Activated T-cell treated with anti-CD3 and anti-CD28 coated beads, Interleukin-2, amount 50 U/mL, for 24 hours (primary cell): ENCODE measurements at regions not wholly inside any gene's neighbourhood (a gene's known extent, or its start where the extent isn't known, plus 50 kb on each side); places are given as distances from the start of the nearest gene placed in this dataset.
"Not testable (repeated sequence)": the region's sequence is repeated elsewhere in the genome, so short reads cannot be mapped to it uniquely, and the experiment has no call there.

Source experiments
- DNase-seq: peaks from one replicate; pipeline ENCODE4 v3.0.0-alpha.2; 2020
- H3K27ac Mint-ChIP-seq: 2 replicates; pipeline ENCODE4 v1.8.0; 2020; ENCODE audit warnings: mild to moderate bottlenecking, mixed read lengths
- H3K27me3 Mint-ChIP-seq: 2 replicates; pipeline ENCODE4 v1.8.0; 2020; ENCODE audit warnings: mixed read lengths
- H3K36me3 Mint-ChIP-seq: 2 replicates; pipeline ENCODE4 v1.8.0; 2020; ENCODE audit warnings: low read depth, mixed read lengths
- H3K4me1 Mint-ChIP-seq: 2 replicates; pipeline ENCODE4 v1.8.0; 2020; ENCODE audit warnings: low read depth, mixed read lengths
- H3K4me3 Mint-ChIP-seq: 2 replicates; pipeline ENCODE4 v1.8.0; 2020; ENCODE audit warnings: mild to moderate bottlenecking, moderate library complexity, mixed read lengths
- H3K9me3 Mint-ChIP-seq: 2 replicates; pipeline ENCODE4 v1.8.0; 2020; ENCODE audit warnings: mixed read lengths

- Mint-ChIP-seq H3K27ac (no peak overlapping the region), H3K4me1 (no peaks in the 10 kb centered on the region), H3K9me3 (no peaks in the 10 kb centered on the region), H3K27me3 (no peaks in the 10 kb centered on the region), H3K36me3 (no peaks in the 10 kb centered on the region), H3K4me3 (no peak overlapping the region)
- DNase-seq = no peak
Measured at GRCh38 chr3:87694678-87695077, 364.1 kb downstream of the CGGBP1 start.

GRCh38 chr3:87691109-87691508 is 367.7 kb downstream of the CGGBP1 start:
- DNase-seq = no peak
- Mint-ChIP-seq H3K36me3 (no peaks in the 10 kb centered on the region), H3K9me3 (peaks cover 3% of the 10 kb centered on the region), H3K4me3 (no peak overlapping the region), H3K27me3 (no peaks in the 10 kb centered on the region), H3K4me1 (no peaks in the 10 kb centered on the region), H3K27ac (no peak overlapping the region)

GRCh38 chr3:87678984-87679660 is 379.7 kb downstream of the CGGBP1 start:
- H3K36me3 Mint-ChIP-seq, H3K27me3 Mint-ChIP-seq, DNase-seq, H3K4me1 Mint-ChIP-seq, H3K9me3 Mint-ChIP-seq, H3K27ac Mint-ChIP-seq, H3K4me3 Mint-ChIP-seq: not testable (repeated sequence)

- Mint-ChIP-seq H3K27me3 (peaks cover 23% of the 10 kb centered on the region), H3K9me3 (no peaks in the 10 kb centered on the region), H3K4me3 (no peak overlapping the region), H3K36me3 (no peaks in the 10 kb centered on the region), H3K4me1 (peaks cover 6% of the 10 kb centered on the region), H3K27ac (no peak overlapping the region)
- no peak for DNase-seq
Measured at GRCh38 chr3:87674397-87675161, 384.2 kb downstream of the CGGBP1 start.

GRCh38 chr3:87673132-87673531 is 385.7 kb downstream of the CGGBP1 start:
- peaks cover 23% of the 10 kb centered on the region for H3K27me3 Mint-ChIP-seq
- no peak overlapping the region for H3K4me3 Mint-ChIP-seq
- no peaks in the 10 kb centered on the region for H3K9me3 Mint-ChIP-seq
- H3K36me3 Mint-ChIP-seq = no peaks in the 10 kb centered on the region
- DNase-seq = no peak
- no peak overlapping the region for H3K27ac Mint-ChIP-seq
- H3K4me1 Mint-ChIP-seq = peaks cover 6% of the 10 kb centered on the region

- H3K9me3 Mint-ChIP-seq = no peaks in the 10 kb centered on the region
- no peak for DNase-seq
- no peaks in the 10 kb centered on the region for H3K36me3 Mint-ChIP-seq
- no peaks in the 10 kb centered on the region for H3K4me1 Mint-ChIP-seq
- no peak overlapping the region for H3K4me3 Mint-ChIP-seq
- peaks cover 3% of the 10 kb centered on the region for H3K27me3 Mint-ChIP-seq
- H3K27ac Mint-ChIP-seq = no peak overlapping the region
Measured at GRCh38 chr3:87654184-87654583, 377.8 kb upstream of the POU1F1 start.

- not testable (repeated sequence) for H3K9me3 Mint-ChIP-seq, H3K4me1 Mint-ChIP-seq, H3K27me3 Mint-ChIP-seq, H3K27ac Mint-ChIP-seq, DNase-seq, H3K36me3 Mint-ChIP-seq, H3K4me3 Mint-ChIP-seq
Measured at GRCh38 chr3:87653138-87653537, 376.8 kb upstream of the POU1F1 start.

GRCh38 chr3:87634426-87634825 is 358.0 kb upstream of the POU1F1 start:
- H3K9me3 Mint-ChIP-seq = peaks cover 3% of the 10 kb centered on the region
- no peaks in the 10 kb centered on the region for H3K4me1 Mint-ChIP-seq
- no peaks in the 10 kb centered on the region for H3K36me3 Mint-ChIP-seq
- no peak overlapping the region for H3K27ac Mint-ChIP-seq
- no peak overlapping the region for H3K4me3 Mint-ChIP-seq
- H3K27me3 Mint-ChIP-seq = no peaks in the 10 kb centered on the region
- no peak for DNase-seq

- no peak for DNase-seq
- H3K4me1 Mint-ChIP-seq = no peaks in the 10 kb centered on the region
- no peak overlapping the region for H3K27ac Mint-ChIP-seq
- H3K4me3 Mint-ChIP-seq = no peak overlapping the region
- H3K36me3 Mint-ChIP-seq = no peaks in the 10 kb centered on the region
- H3K9me3 Mint-ChIP-seq = no peaks in the 10 kb centered on the region
- H3K27me3 Mint-ChIP-seq = no peaks in the 10 kb centered on the region
Measured at GRCh38 chr3:87627316-87627715, 350.9 kb upstream of the POU1F1 start.

- no peaks in the 10 kb centered on the region for H3K9me3 Mint-ChIP-seq
- H3K36me3 Mint-ChIP-seq = no peaks in the 10 kb centered on the region
- no peak overlapping the region for H3K27ac Mint-ChIP-seq
- no peaks in the 10 kb centered on the region for H3K27me3 Mint-ChIP-seq
- DNase-seq = no peak
- no peaks in the 10 kb centered on the region for H3K4me1 Mint-ChIP-seq
- H3K4me3 Mint-ChIP-seq = no peak overlapping the region
Measured at GRCh38 chr3:87626546-87626945, 350.2 kb upstream of the POU1F1 start.

- Mint-ChIP-seq H3K27me3 (no peaks in the 10 kb centered on the region), H3K36me3 (no peaks in the 10 kb centered on the region), H3K27ac (no peak overlapping the region), H3K4me3 (no peak overlapping the region), H3K9me3 (no peaks in the 10 kb centered on the region), H3K4me1 (no peaks in the 10 kb centered on the region)
- no peak for DNase-seq
Measured at GRCh38 chr3:87625876-87626275, 349.5 kb upstream of the POU1F1 start.

- Mint-ChIP-seq H3K27ac (no peak overlapping the region), H3K4me3 (no peak overlapping the region), H3K9me3 (no peaks in the 10 kb centered on the region), H3K4me1 (no peaks in the 10 kb centered on the region), H3K27me3 (no peaks in the 10 kb centered on the region), H3K36me3 (no peaks in the 10 kb centered on the region)
- no peak for DNase-seq
Measured at GRCh38 chr3:87624860-87625259, 348.5 kb upstream of the POU1F1 start.

- Mint-ChIP-seq H3K27ac (no peak overlapping the region), H3K27me3 (no peaks in the 10 kb centered on the region), H3K36me3 (no peaks in the 10 kb centered on the region), H3K4me1 (no peaks in the 10 kb centered on the region), H3K4me3 (no peak overlapping the region), H3K9me3 (peaks cover 2% of the 10 kb centered on the region)
- DNase-seq = no peak
Measured at GRCh38 chr3:87621667-87622066, 345.3 kb upstream of the POU1F1 start.

GRCh38 chr3:87615506-87615905 is 339.1 kb upstream of the POU1F1 start:
- Mint-ChIP-seq H3K4me3 (no peak overlapping the region), H3K9me3 (peaks cover 21% of the 10 kb centered on the region), H3K27ac (no peak overlapping the region), H3K36me3 (no peaks in the 10 kb centered on the region), H3K27me3 (peaks cover 2% of the 10 kb centered on the region), H3K4me1 (no peaks in the 10 kb centered on the region)
- DNase-seq = no peak

- H3K4me1 Mint-ChIP-seq = no peaks in the 10 kb centered on the region
- no peak overlapping the region for H3K27ac Mint-ChIP-seq
- H3K9me3 Mint-ChIP-seq = peaks cover 21% of the 10 kb centered on the region
- peaks cover 2% of the 10 kb centered on the region for H3K27me3 Mint-ChIP-seq
- H3K4me3 Mint-ChIP-seq = no peak overlapping the region
- DNase-seq = no peak
- no peaks in the 10 kb centered on the region for H3K36me3 Mint-ChIP-seq
Measured at GRCh38 chr3:87614998-87615397, 338.6 kb upstream of the POU1F1 start.
